Colonic mucosa (tissue), 4 donors: ENCODE measurements at regions not wholly inside any gene's neighbourhood (a gene's known extent, or its start where the extent isn't known, plus 50 kb on each side); places are given as distances from the start of the nearest gene placed in this dataset.

ENCODE experiments used
- DNase-seq: peaks from one replicate; pipeline ENCODE4 v3.0.0-alpha.2; 2020
- H3K27ac ChIP-seq: fragments of 200-600 bp; one replicate; pipeline ENCODE4 v1.8.0; 2021
- H3K27me3 ChIP-seq: fragments of 200-600 bp; one replicate; pipeline ENCODE4 v1.8.0; 2021
- H3K36me3 ChIP-seq: fragments of 200-600 bp; one replicate; pipeline ENCODE4 v1.8.0; 2021
- H3K4me1 ChIP-seq: fragments of 200-600 bp; one replicate; pipeline ENCODE4 v1.8.0; 2021; ENCODE audit warnings: mild to moderate bottlenecking
- H3K4me3 ChIP-seq: fragments of 200-600 bp; one replicate; pipeline ENCODE4 v1.8.0; 2021
- H3K9ac ChIP-seq, 2 donors: one replicate each; pipeline ENCODE4 v1.7.0; 2013; ENCODE audit warnings: control low read depth in 2 of 2, low read depth in 2 of 2, low read length in 2 of 2
- H3K9me3 ChIP-seq: fragments of 200-600 bp; one replicate; pipeline ENCODE4 v1.8.0; 2021
- CTCF ChIP-seq: fragments of 200-600 bp; IDR thresholded peaks from one replicate; pipeline ENCODE4 v1.8.0; 2022; ENCODE audit warnings: antibody characterized with exemption, mild to moderate bottlenecking
- intact Hi-C: fragments of 100-400 bp; cut with DNase I; formaldehyde crosslinking; loops from one replicate; pipeline ENCODE4 v1.14.1; 2022
- donor health status: healthy.
- donor health status: DM: no; HTN: no; CAD: no.
- donor health status: DM: no; HTN: no; CAD: no.

GRCh38 chr2:220129391-220129790, 502.0 kb downstream of the SLC4A3 start:
- Histone ChIP-seq H3K27me3 (no peaks in the 10 kb centered on the region), H3K27ac (no peak overlapping the region), H3K9me3 (no peaks in the 10 kb centered on the region), H3K4me1 (no peaks in the 10 kb centered on the region), H3K4me3 (no peak overlapping the region), H3K9ac (no peak overlapping the region), H3K36me3 (no peaks in the 10 kb centered on the region)
- DNase-seq = no peak
- no peak for TF ChIP-seq CTCF
- intact Hi-C loops = no loop called here

GRCh38 chr2:220134756-220135534, 507.5 kb downstream of the SLC4A3 start:
- Histone ChIP-seq H3K27me3 (no peaks in the 10 kb centered on the region), H3K4me1 (no peaks in the 10 kb centered on the region), H3K27ac (no peak overlapping the region), H3K36me3 (no peaks in the 10 kb centered on the region), H3K9me3 (no peaks in the 10 kb centered on the region), H3K4me3 (no peak overlapping the region), H3K9ac (no peak overlapping the region)
- no peak for DNase-seq
- TF ChIP-seq CTCF = no peak
- intact Hi-C loops = no loop called here

- no peaks in the 10 kb centered on the region for H3K4me1 ChIP-seq
- no peaks in the 10 kb centered on the region for H3K27me3 ChIP-seq
- no peaks in the 10 kb centered on the region for H3K36me3 ChIP-seq
- H3K9ac ChIP-seq = no peak overlapping the region
- TF ChIP-seq CTCF = no peak
- no peak overlapping the region for H3K27ac ChIP-seq
- H3K9me3 ChIP-seq = no peaks in the 10 kb centered on the region
- DNase-seq = no peak
- H3K4me3 ChIP-seq = no peak overlapping the region
- intact Hi-C loops = no loop called here
These were observed 515.9 kb downstream of the SLC4A3 start for GRCh38 chr2:220143336-220143735.

- DNase-seq = no peak
- no peak overlapping the region for H3K27ac ChIP-seq
- H3K36me3 ChIP-seq = no peaks in the 10 kb centered on the region
- no peaks in the 10 kb centered on the region for H3K4me1 ChIP-seq
- no peaks in the 10 kb centered on the region for H3K27me3 ChIP-seq
- H3K9ac ChIP-seq = no peak overlapping the region
- H3K4me3 ChIP-seq = no peak overlapping the region
- H3K9me3 ChIP-seq = no peaks in the 10 kb centered on the region
- intact Hi-C loops = no loop called here
- no peak for TF ChIP-seq CTCF
These were observed 517.0 kb downstream of the SLC4A3 start for GRCh38 chr2:220144411-220144810.

- no peaks in the 10 kb centered on the region for H3K36me3 ChIP-seq
- intact Hi-C loops = no loop called here
- H3K4me1 ChIP-seq = no peaks in the 10 kb centered on the region
- no peak overlapping the region for H3K4me3 ChIP-seq
- no peak overlapping the region for H3K27ac ChIP-seq
- no peak for DNase-seq
- H3K27me3 ChIP-seq = no peaks in the 10 kb centered on the region
- TF ChIP-seq CTCF = no peak
- no peaks in the 10 kb centered on the region for H3K9me3 ChIP-seq
- H3K9ac ChIP-seq = no peak overlapping the region
These were observed 520.0 kb downstream of the SLC4A3 start for GRCh38 chr2:220147161-220148038.
